ENCODE measurements at regions not wholly inside any gene's neighbourhood (a gene's known extent, or its start where the extent isn't known, plus 50 kb on each side); places are given as distances from the start of the nearest gene placed in this dataset.

- Histone ChIP-seq H3K27ac (no peak overlapping the region), H3K4me3 (no peak overlapping the region), H3K4me1 (no peaks in the 10 kb centered on the region), H3K36me3 (no peaks in the 10 kb centered on the region), H3K9me3 (peaks cover 0 to under 1% (median 0%) of the 10 kb centered on the region in 4 donors), H3K27me3 (no peaks in the 10 kb centered on the region)
- DNase-seq = no peak
- 86 to 94% (median 88%) methylated on average over 3 of the region's 3 CpGs for WGBS, 5 donors
- TF ChIP-seq POLR2AphosphoS5 (IDR thresholded peaks at IDR 0.05) (no peak), POLR2A (IDR thresholded peaks at IDR 0.05) (no peak), CTCF (IDR thresholded peaks at IDR 0.05) (no peak), EP300 (IDR thresholded peaks at IDR 0.05) (no peak)
- intact Hi-C loops (cut with DNase I; ENCODE audit: low total_unique reads) = no loop called here
Measured at GRCh38 chr4:33421887-33422286, 2701.7 kb downstream of the PCDH7 start.

DNA sequence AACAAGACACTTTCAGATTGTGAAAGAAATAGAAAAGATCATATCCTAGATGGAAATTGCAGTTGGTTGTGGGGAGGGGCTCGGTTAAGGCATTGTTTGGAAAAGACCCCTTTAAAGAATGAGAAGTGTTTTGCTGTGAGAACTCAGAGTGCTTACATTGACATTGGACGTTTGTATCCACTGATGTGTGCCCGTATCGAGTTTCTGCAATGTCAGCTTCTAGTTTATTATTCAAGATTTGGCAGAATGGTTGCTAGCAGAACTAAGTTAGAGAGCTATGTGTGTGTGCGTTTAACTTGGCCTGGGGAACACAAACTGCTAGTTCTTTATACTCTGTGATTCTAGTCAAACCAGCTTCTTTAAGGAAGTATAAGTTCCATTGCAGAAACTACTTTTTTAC, 2702.5 kb downstream of the PCDH7 start:
- intact Hi-C loops (cut with DNase I; ENCODE audit: low total_unique reads) = no loop called here
- no peak for TF ChIP-seq CTCF (IDR thresholded peaks at IDR 0.05)
- TF ChIP-seq POLR2A (IDR thresholded peaks at IDR 0.05) = no peak
- no peak for TF ChIP-seq POLR2AphosphoS5 (IDR thresholded peaks at IDR 0.05)
- no peak for TF ChIP-seq EP300 (IDR thresholded peaks at IDR 0.05)
- no peaks in the 10 kb centered on the region for H3K36me3 ChIP-seq
- H3K4me3 ChIP-seq = no peak overlapping the region
- no peak overlapping the region for H3K27ac ChIP-seq
- no peaks in the 10 kb centered on the region for H3K4me1 ChIP-seq
- H3K27me3 ChIP-seq = no peaks in the 10 kb centered on the region
- 26 to 41% (median 37%) methylated on average over 5 of the region's 5 CpGs for WGBS, 5 donors
- peak in 1 of 2 donors; percentile 2 for DNase-seq
- no peaks in the 10 kb centered on the region for H3K9me3 ChIP-seq

DNA sequence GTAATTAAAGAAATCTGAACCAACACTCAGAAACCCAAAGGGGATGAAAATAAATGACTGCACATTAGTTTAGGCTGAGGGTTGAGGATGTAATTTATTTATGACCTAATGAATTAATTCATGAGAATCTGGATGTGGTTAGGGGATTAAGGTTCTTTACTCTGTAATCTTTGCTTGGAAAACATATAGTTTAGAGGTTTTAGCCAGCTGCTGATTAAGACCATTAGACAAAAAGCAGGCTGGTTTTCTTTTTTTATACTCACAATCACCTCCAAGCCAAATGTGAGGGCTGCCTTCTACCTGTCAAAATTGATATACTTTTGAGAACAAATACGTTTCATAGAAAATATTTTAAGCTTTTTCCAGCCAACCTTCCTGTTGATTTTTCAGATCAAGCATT, 2705.8 kb downstream of the PCDH7 start:
- TF ChIP-seq POLR2A (IDR thresholded peaks at IDR 0.05) (no peak), POLR2AphosphoS5 (IDR thresholded peaks at IDR 0.05) (no peak), EP300 (IDR thresholded peaks at IDR 0.05) (no peak), CTCF (IDR thresholded peaks at IDR 0.05) (no peak)
- no peak for DNase-seq
- intact Hi-C loops (cut with DNase I; ENCODE audit: low total_unique reads) = no loop called here
- Histone ChIP-seq H3K36me3 (no peaks in the 10 kb centered on the region), H3K27ac (no peak overlapping the region), H3K27me3 (no peaks in the 10 kb centered on the region), H3K4me1 (no peaks in the 10 kb centered on the region), H3K4me3 (no peak overlapping the region), H3K9me3 (peaks cover 0 to 4% (median 0%) of the 10 kb centered on the region in 4 donors)
- WGBS, 5 donors = 25 to 49% (median 32%) methylated on average over 1 of the region's 1 CpG

- WGBS, 5 donors = 52 to 85% (median 78%) methylated on average over 1 of the region's 1 CpG
- no peak for DNase-seq
- no peak overlapping the region for H3K27ac ChIP-seq
- TF ChIP-seq POLR2A (IDR thresholded peaks at IDR 0.05) (no peak), POLR2AphosphoS5 (IDR thresholded peaks at IDR 0.05) (no peak), CTCF (IDR thresholded peaks at IDR 0.05) (no peak), EP300 (IDR thresholded peaks at IDR 0.05) (no peak)
- H3K4me1 ChIP-seq = no peaks in the 10 kb centered on the region
- no peaks in the 10 kb centered on the region for H3K36me3 ChIP-seq
- no peak overlapping the region for H3K4me3 ChIP-seq
- H3K9me3 ChIP-seq = peaks cover 0 to 4% (median 0%) of the 10 kb centered on the region in 4 donors
- intact Hi-C loops (cut with DNase I; ENCODE audit: low total_unique reads) = no loop called here
- no peaks in the 10 kb centered on the region for H3K27me3 ChIP-seq
Measured at GRCh38 chr4:33427676-33428075, 2707.5 kb downstream of the PCDH7 start.

All from stomach (tissue), 8 donors.